K562 (cell line): ENCODE measurements at regions not wholly inside any gene's neighbourhood (a gene's known extent, or its start where the extent isn't known, plus 50 kb on each side); places are given as distances from the start of the nearest gene placed in this dataset.
A peak's percentile ranks its signal among the peaks of the same experiment; 100 is the strongest.

Source experiments
- ATAC-seq: fragments of 200-7000 bp; cut with Tn5 transposase; 3 replicates; pipeline ENCODE4 v1.9.1; 2020; ENCODE audit warnings: moderate library complexity
- BruUV-seq: library from RNA; stranded (reverse); fragments of 400-500 nt; replicated peaks from 2 replicates; lab custom pipeline; 2021; lab: Mats Ljungman, UMichigan
- CTCF ChIA-PET: fragments of 300-600 bp; formaldehyde crosslinking; extraction: SDS; loops from one replicate; lab custom pipeline; 2021; ENCODE audit warnings: low intra/inter-chr PET ratio; lab: Yijun Ruan, JAX
- POLR2A ChIA-PET: fragments of 300-600, 350-650 bp; sonication (Branson Sonifier 250); formaldehyde crosslinking; extraction: SDS; loops from one replicate; lab custom pipeline; 2021; ENCODE audit warnings: antibody characterized with exemption, inconsistent platforms; lab: Yijun Ruan, JAX
- DNase-seq, 4 experiments: peaks; one replicate each; pipeline versions ENCODE4 v3.0.0 to v3.0.0-alpha.2; 2011 to 2018; ENCODE audit warnings: low spot score in 3 of 4, mixed read lengths in 3 of 4; ENCODE audit errors: extremely low read depth in 1 of 4
- FAIRE-seq: peaks from 2 replicates; lab custom pipeline; 2011; peaks lifted over from hg19 to GRCh38; lab: Jason Lieb, UNC
- H2AFZ ChIP-seq: 2 replicates; pipeline ENCODE4 v1.6.0; 2011; ENCODE audit warnings: low read depth, low read length, control low read depth, inconsistent platforms
- H3K27ac ChIP-seq: fragments of 200-600 bp; 3 replicates; pipeline ENCODE4 v1.8.0; 2011; ENCODE audit warnings: low read depth, mild to moderate bottlenecking, control low read depth, inconsistent platforms, low read length, moderate library complexity, mixed read lengths; ENCODE audit errors: extremely low read depth
- H3K27me3 ChIP-seq, 2 experiments: fragments of 300-600 bp in 1 of 2; 2 replicates in 1 of 2; 3 replicates in 1 of 2; pipeline versions ENCODE4 v1.6.0 to v1.8.0; 2011; ENCODE audit warnings: inconsistent platforms in 2 of 2, low read length in 2 of 2, mild to moderate bottlenecking in 1 of 2, mixed read lengths in 1 of 2, moderate library complexity in 1 of 2; ENCODE audit not compliant: control insufficient read depth in 2 of 2, insufficient read depth in 2 of 2
- H3K36me3 ChIP-seq: fragments of 300-600 bp; 3 replicates; pipeline ENCODE4 v1.8.0; 2011; ENCODE audit warnings: mild to moderate bottlenecking, low read length, inconsistent platforms; ENCODE audit not compliant: control insufficient read depth, insufficient read depth
- H3K4me1 ChIP-seq, 2 experiments: fragments of 200-600 bp in 1 of 2; replicated peaks in 1 of 2; 2 replicates in 1 of 2; 3 replicates in 1 of 2; pipeline versions ENCODE4 v1.5.1 to v1.8.0; 2011; ENCODE audit warnings: inconsistent platforms in 2 of 2, low read length in 2 of 2, mild to moderate bottlenecking in 1 of 2, mixed read lengths in 1 of 2, moderate library complexity in 1 of 2; ENCODE audit not compliant: control insufficient read depth in 2 of 2, insufficient read depth in 2 of 2
- H3K4me2 ChIP-seq: 2 replicates; pipeline ENCODE4 v1.6.1; 2011; ENCODE audit warnings: low read length, control low read depth, inconsistent platforms, mixed read lengths; ENCODE audit not compliant: insufficient read depth
- H3K4me3 ChIP-seq: fragments of 200-600 bp; sonication (generic), shearing (Covaris generic); 2 replicates; pipeline ENCODE4 v1.5.1; 2016; ENCODE audit warnings: control low read depth, inconsistent platforms
- H3K79me2 ChIP-seq: fragments of 200-600 bp; 3 replicates; pipeline ENCODE4 v1.8.0; 2011; ENCODE audit warnings: low read length, inconsistent platforms; ENCODE audit not compliant: control insufficient read depth, insufficient read depth
- H3K9ac ChIP-seq, 2 experiments: 2 replicates each; pipeline versions ENCODE4 v1.6.0 to v1.6.1; 2011; ENCODE audit warnings: low read depth in 2 of 2, low read length in 2 of 2, control low read depth in 1 of 2, inconsistent platforms in 1 of 2, mild to moderate bottlenecking in 1 of 2, mixed read lengths in 1 of 2; ENCODE audit not compliant: insufficient read depth in 1 of 2
- H3K9me1 ChIP-seq: one replicate; pipeline ENCODE4 v1.6.0; 2011; ENCODE audit warnings: inconsistent platforms, mild to moderate bottlenecking, low read length, moderate library complexity; ENCODE audit not compliant: control insufficient read depth, insufficient read depth
- H3K9me3 ChIP-seq: replicated peaks from 2 replicates; pipeline ENCODE4 v1.5.1; 2011; ENCODE audit warnings: low read depth, low read length, inconsistent platforms; ENCODE audit not compliant: control insufficient read depth, insufficient read depth
- H4K20me1 ChIP-seq: replicated peaks from 2 replicates; pipeline ENCODE4 v1.6.1; 2011; ENCODE audit warnings: low read length, inconsistent platforms, mixed read lengths; ENCODE audit not compliant: control insufficient read depth, insufficient read depth
- CC2D1A ChIP-seq: fragments of 450-650 bp; IDR thresholded peaks from 2 replicates; pipeline ENCODE4 v1.6.1; 2017; ENCODE audit warnings: mild to moderate bottlenecking
- EP400 ChIP-seq: fragments of 450-650 bp; IDR thresholded peaks from 2 replicates; pipeline ENCODE4 v1.6.1; 2017; ENCODE audit warnings: antibody characterized with exemption, mild to moderate bottlenecking, moderate library complexity
- FOSL1 ChIP-seq: fragments of 200-800 bp; sonication (Bioruptor generic); conservative IDR thresholded peaks from 2 replicates; pipeline ENCODE4 v1.6.1; 2016; ENCODE audit warnings: missing genetic modification characterization, missing compliant biosample characterization
- GTF2E2 ChIP-seq: fragments of 200-800 bp; sonication (Bioruptor generic); IDR thresholded peaks from 2 replicates; pipeline ENCODE4 v1.6.1; 2016; ENCODE audit warnings: missing genetic modification characterization, missing compliant biosample characterization
- JUND ChIP-seq, 2 experiments: IDR thresholded peaks; 2 replicates in 1 of 2; 3 replicates in 1 of 2; pipeline ENCODE4 v1.6.1; 2011; ENCODE audit warnings: borderline replicate concordance in 2 of 2, low read depth in 2 of 2, low read length in 2 of 2, improper control_type of control experiment in 1 of 2, missing biosample characterization in 1 of 2, missing genetic modification characterization in 1 of 2, missing genetic modification reagents in 1 of 2
- NR2C1 ChIP-seq, 2 experiments: fragments of 450-650 bp; IDR thresholded peaks; 2 replicates each; pipeline ENCODE4 v1.6.1; 2017; ENCODE audit warnings: mild to moderate bottlenecking in 2 of 2, antibody characterized with exemption in 1 of 2, inconsistent platforms in 1 of 2, missing compliant biosample characterization in 1 of 2, missing genetic modification characterization in 1 of 2
- WGBS: fragments of 100-300 bp; shearing (Covaris generic); methylation state at CpG from one replicate; pipeline ENCODE4 v1.1.6; 2016; ENCODE audit warnings: low coverage, mixed read lengths; ENCODE audit not compliant: insufficient coverage; ENCODE audit errors: missing lambda C conversion rate; 5-methylcytosine and 5-hydroxymethylcytosine counted together
- in situ Hi-C: fragments of 300-500 bp; cut with MboI; formaldehyde crosslinking; loops from 4 replicates; pipeline ENCODE4 v1.15.0; 2018; ENCODE audit warnings: inconsistent platforms, mixed read lengths
- intact Hi-C: fragments of 100-400 bp; cut with micrococcal nuclease; formaldehyde crosslinking; loops from 2 replicates; pipeline ENCODE4 v1.14.2; 2022
- TF ChIP-seq, protein P1 (sequence below): fragments of 200-800 bp; sonication (Bioruptor generic); IDR thresholded peaks from 2 replicates; pipeline ENCODE4 v1.6.1; 2017; ENCODE audit warnings: missing genetic modification characterization, missing compliant biosample characterization
- TF ChIP-seq, protein P2 (sequence below): fragments of 450-650 bp; IDR thresholded peaks from 2 replicates; pipeline ENCODE4 v1.7.0; 2016; ENCODE audit warnings: borderline replicate concordance

DNA sequence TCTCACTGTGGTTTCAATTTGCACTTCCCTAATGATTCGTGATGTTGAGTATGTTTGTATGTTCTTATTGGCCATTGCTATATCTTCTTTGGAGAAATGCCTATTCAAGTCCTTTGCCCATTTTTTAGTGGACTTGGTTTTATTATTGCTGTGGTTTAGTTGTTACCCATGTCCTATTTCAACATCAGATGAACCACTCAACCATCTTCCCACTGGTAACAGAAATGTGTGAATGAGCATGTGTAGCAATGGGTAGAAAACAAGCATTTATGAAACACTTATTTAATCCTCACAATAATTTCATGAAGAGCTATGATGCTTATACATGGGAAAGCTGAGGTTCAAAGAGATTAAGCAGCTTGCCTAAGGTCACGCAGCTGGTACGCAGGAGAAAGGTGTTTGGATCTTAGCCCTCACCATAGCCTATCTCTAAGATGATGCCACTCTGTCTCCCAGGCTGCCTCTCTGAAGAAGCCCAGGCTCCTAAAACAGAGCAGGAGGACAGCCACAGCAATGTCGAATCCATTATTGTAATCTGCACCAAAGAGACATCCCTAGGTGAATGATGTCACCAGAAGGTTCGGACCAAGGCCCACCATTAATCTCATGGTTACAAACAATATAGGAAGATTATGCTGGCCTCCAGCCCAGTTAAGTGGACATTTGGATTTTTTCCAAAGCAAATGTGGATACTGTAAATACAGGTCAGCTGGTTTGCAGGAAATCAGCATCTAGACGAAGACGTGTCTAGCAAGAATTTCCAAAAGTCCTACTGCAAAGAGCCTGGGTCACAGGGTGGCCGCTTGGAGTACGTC lies 447.6 kb upstream of the ZMIZ1 start:
- ATAC-seq (no peak), FAIRE-seq (no peak), DNase-seq (no peak)
- no peak overlapping the region for H3K4me3 ChIP-seq
- CTCF ChIA-PET, result no interaction called here
- H3K79me2 ChIP-seq, result no peaks in the 10 kb centered on the region
- H3K9me3 ChIP-seq, result no peaks in the 10 kb centered on the region
- H3K4me1 ChIP-seq, result no peaks in the 10 kb centered on the region
- 0 out of 2 replicates have a peak, but pooled peaks cover under 1% of the 10 kb centered on the region for H4K20me1 ChIP-seq
- POLR2A ChIA-PET, result no interaction called here
- no peak overlapping the region for H3K27ac ChIP-seq
- no peak overlapping the region for H3K4me2 ChIP-seq
- in situ Hi-C loops (no loop called here), intact Hi-C loops (no loop called here)
- no peaks in the 10 kb centered on the region for H3K36me3 ChIP-seq
- no peak overlapping the region for H2AFZ ChIP-seq
- no peaks in the 10 kb centered on the region for H3K9me1 ChIP-seq
- peaks cover 8 to 23% of the 10 kb centered on the region in 2 experiments; a peak in 2 of 5 replicates for H3K27me3 ChIP-seq
- under 1% methylated on average over 9 of the region's 9 CpGs for WGBS
- BruUV-seq, result no TSS peak
- H3K9ac ChIP-seq, result no peak overlapping the region
- TF ChIP-seq CC2D1A (no peak), GTF2E2 (tag) (no peak)

DNA sequence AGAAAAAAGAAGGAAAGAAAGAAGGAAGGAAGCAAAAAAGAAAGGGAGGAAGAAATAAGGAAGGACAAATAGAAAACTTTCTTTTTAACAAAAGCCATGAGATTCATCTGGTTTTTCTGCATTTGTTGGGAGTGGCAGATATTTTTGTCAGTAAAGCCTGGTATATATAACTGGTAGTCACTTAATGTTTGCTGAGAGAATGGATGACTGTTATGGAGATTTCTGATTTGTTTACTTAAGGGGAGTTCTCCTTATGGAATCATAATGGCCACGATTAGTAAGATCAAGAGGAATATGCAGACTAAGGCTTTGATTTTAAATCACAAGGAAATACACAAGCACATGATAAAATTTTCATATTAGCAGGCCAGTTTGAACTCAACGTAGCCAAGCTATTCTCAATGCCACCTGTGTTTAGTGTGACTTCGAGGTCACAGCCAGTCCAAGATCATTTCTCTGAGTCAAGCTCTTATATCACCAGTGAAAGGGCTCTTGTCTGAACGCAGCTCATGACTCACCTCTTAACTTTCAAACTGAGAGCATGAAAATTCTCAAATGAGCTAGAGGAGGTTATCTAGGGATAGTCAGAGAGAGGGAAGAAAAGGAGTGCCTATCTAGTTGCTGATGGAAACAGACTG lies 445.1 kb upstream of the ZMIZ1 start:
- ChIA-PET CTCF (no interaction called here), POLR2A (interaction anchor here (0.6 kb wide), 1 partner anchor 9 kb away, joined by 3 read pairs; no protein-coding TSS in a partner anchor)
- peak in 1 of 4 experiments; percentile 6 for DNase-seq

More for the DNA sequence above, 445.1 kb upstream of the ZMIZ1 start:
- BruUV-seq, result no TSS peak
- FAIRE-seq (no peak), ATAC-seq (no peak)
- no peaks in the 10 kb centered on the region for H3K36me3 ChIP-seq
- no peak overlapping the region for H3K27ac ChIP-seq
- no peaks in the 10 kb centered on the region for H3K9me3 ChIP-seq
- H3K4me1 ChIP-seq, result no peaks in the 10 kb centered on the region
- H2AFZ ChIP-seq, result no peak overlapping the region
- no peaks in the 10 kb centered on the region for H3K79me2 ChIP-seq
- H3K4me3 ChIP-seq, result no peak overlapping the region
- no peaks in the 10 kb centered on the region for H3K9me1 ChIP-seq
- no peak overlapping the region for H3K4me2 ChIP-seq
- H4K20me1 ChIP-seq, result peaks cover 4% of the 10 kb centered on the region; the same call in 1 of the 2 replicates
- in situ Hi-C loops, result no loop called here
- TF ChIP-seq NR2C1 (IDR thresholded peaks at IDR 0.05), result no peak
- no peak for TF ChIP-seq NR2C1 (tag; IDR thresholded peaks at IDR 0.05)
- TF ChIP-seq JUND (IDR thresholded peaks at IDR 0.05; ENCODE audit: borderline replicate concordance, low read depth, low read length), result no peak
- TF ChIP-seq JUND (tag; IDR thresholded peaks at IDR 0.05; ENCODE audit: borderline replicate concordance, low read depth, low read length), result 0 out of 3 replicates have a peak, but pooled peaks have one; percentile 14
- TF ChIP-seq, protein P1, sequence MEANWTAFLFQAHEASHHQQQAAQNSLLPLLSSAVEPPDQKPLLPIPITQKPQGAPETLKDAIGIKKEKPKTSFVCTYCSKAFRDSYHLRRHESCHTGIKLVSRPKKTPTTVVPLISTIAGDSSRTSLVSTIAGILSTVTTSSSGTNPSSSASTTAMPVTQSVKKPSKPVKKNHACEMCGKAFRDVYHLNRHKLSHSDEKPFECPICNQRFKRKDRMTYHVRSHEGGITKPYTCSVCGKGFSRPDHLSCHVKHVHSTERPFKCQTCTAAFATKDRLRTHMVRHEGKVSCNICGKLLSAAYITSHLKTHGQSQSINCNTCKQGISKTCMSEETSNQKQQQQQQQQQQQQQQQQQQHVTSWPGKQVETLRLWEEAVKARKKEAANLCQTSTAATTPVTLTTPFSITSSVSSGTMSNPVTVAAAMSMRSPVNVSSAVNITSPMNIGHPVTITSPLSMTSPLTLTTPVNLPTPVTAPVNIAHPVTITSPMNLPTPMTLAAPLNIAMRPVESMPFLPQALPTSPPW, result 0 out of 2 replicates have a peak, but pooled peaks have one; percentile 17
- TF ChIP-seq EP400, result no peak
- TF ChIP-seq, protein P2, sequence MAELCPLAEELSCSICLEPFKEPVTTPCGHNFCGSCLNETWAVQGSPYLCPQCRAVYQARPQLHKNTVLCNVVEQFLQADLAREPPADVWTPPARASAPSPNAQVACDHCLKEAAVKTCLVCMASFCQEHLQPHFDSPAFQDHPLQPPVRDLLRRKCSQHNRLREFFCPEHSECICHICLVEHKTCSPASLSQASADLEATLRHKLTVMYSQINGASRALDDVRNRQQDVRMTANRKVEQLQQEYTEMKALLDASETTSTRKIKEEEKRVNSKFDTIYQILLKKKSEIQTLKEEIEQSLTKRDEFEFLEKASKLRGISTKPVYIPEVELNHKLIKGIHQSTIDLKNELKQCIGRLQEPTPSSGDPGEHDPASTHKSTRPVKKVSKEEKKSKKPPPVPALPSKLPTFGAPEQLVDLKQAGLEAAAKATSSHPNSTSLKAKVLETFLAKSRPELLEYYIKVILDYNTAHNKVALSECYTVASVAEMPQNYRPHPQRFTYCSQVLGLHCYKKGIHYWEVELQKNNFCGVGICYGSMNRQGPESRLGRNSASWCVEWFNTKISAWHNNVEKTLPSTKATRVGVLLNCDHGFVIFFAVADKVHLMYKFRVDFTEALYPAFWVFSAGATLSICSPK, result no peak
- peak; percentile 87 for TF ChIP-seq FOSL1 (tag)
- TF ChIP-seq, all 486 proteins: peak for 3
- intact Hi-C loops, result no loop called here
- Histone ChIP-seq H3K27me3 (peaks cover 8 to 38% of the 10 kb centered on the region in 2 experiments; a peak in 4 of 5 replicates), H3K9ac (no peak overlapping the region)
- 2% methylated on average over 4 of the region's 4 CpGs for WGBS
